Endodermal cell (in vitro differentiated cells): ENCODE measurements at regions not wholly inside any gene's neighbourhood (a gene's known extent, or its start where the extent isn't known, plus 50 kb on each side); places are given as distances from the start of the nearest gene placed in this dataset.

Experiments
- DNase-seq: peaks from one replicate; pipeline ENCODE4 v3.0.0-alpha.2; 2017
- H3K27ac ChIP-seq: 2 replicates; pipeline ENCODE4 v1.5.1; 2013; ENCODE audit warnings: mild to moderate bottlenecking, low read depth, low read length, moderate library complexity
- H3K27me3 ChIP-seq: 2 replicates; pipeline ENCODE4 v1.6.1; 2013; ENCODE audit warnings: mild to moderate bottlenecking, low read length, moderate library complexity; ENCODE audit not compliant: insufficient read depth, control insufficient read depth, poor library complexity, severe bottlenecking
- H3K36me3 ChIP-seq: 2 replicates; pipeline ENCODE4 v1.7.0; 2013; ENCODE audit warnings: mild to moderate bottlenecking, low read length, moderate library complexity; ENCODE audit not compliant: control insufficient read depth, insufficient read depth
- H3K4me1 ChIP-seq: one replicate; pipeline ENCODE4 v1.7.0; 2013; ENCODE audit warnings: low read length; ENCODE audit not compliant: control insufficient read depth, insufficient read depth
- H3K4me3 ChIP-seq: 2 replicates; pipeline ENCODE4 v1.5.1; 2013; ENCODE audit warnings: mild to moderate bottlenecking, low read length, moderate library complexity
- H3K9ac ChIP-seq: 2 replicates; pipeline ENCODE4 v1.6.1; 2013; ENCODE audit warnings: mild to moderate bottlenecking, low read length, moderate library complexity; ENCODE audit not compliant: poor library complexity, severe bottlenecking; ENCODE audit errors: extremely low read depth
- H3K9me3 ChIP-seq: 2 replicates; pipeline ENCODE4 v1.6.1; 2013; ENCODE audit warnings: mild to moderate bottlenecking, low read length, moderate library complexity; ENCODE audit not compliant: control insufficient read depth
- H3K27ac Mint-ChIP-seq: 2 replicates; pipeline ENCODE4 v1.8.0; 2020; ENCODE audit warnings: mixed read lengths
- H3K27me3 Mint-ChIP-seq: 2 replicates; pipeline ENCODE4 v1.8.0; 2021; ENCODE audit warnings: mild to moderate bottlenecking, mixed read lengths; ENCODE audit not compliant: insufficient read depth
- H3K36me3 Mint-ChIP-seq: 2 replicates; pipeline ENCODE4 v1.8.0; 2020; ENCODE audit warnings: low read depth, mixed read lengths
- H3K4me1 Mint-ChIP-seq: 2 replicates; pipeline ENCODE4 v1.8.0; 2020; ENCODE audit warnings: mixed read lengths
- H3K4me3 Mint-ChIP-seq: 2 replicates; pipeline ENCODE4 v1.8.0; 2020; ENCODE audit warnings: mild to moderate bottlenecking, moderate library complexity, mixed read lengths
- H3K9me3 Mint-ChIP-seq: 2 replicates; pipeline ENCODE4 v1.8.0; 2020; ENCODE audit warnings: mild to moderate bottlenecking, mixed read lengths
- CTCF ChIP-seq: fragments of 200-600 bp; sonication (generic); conservative IDR thresholded peaks from 2 replicates; pipeline ENCODE4 v1.5.0; 2021; ENCODE audit warnings: antibody characterized with exemption, mild to moderate bottlenecking
- WGBS, 2 experiments: methylation state at CpG; one replicate each; pipeline versions ENCODE4 v1.1.5 to v1.1.7; 2013; ENCODE audit warnings: missing lambda C conversion rate in 2 of 2, mixed read lengths in 1 of 2; ENCODE audit not compliant: insufficient coverage in 1 of 2, insufficient read length in 1 of 2; 5-methylcytosine and 5-hydroxymethylcytosine counted together

GRCh38 chr4:20096911-20097310 lies 154.8 kb upstream of the SLIT2 start:
- Mint-ChIP-seq H3K27ac (no peak overlapping the region), H3K27me3 (no peaks in the 10 kb centered on the region), H3K9me3 (no peaks in the 10 kb centered on the region), H3K4me1 (no peaks in the 10 kb centered on the region), H3K4me3 (no peak overlapping the region), H3K36me3 (no peaks in the 10 kb centered on the region)
- H3K4me3 ChIP-seq = no peak overlapping the region
- no peak overlapping the region for H3K27ac ChIP-seq
- no peaks in the 10 kb centered on the region for H3K4me1 ChIP-seq
- H3K27me3 ChIP-seq = no peaks in the 10 kb centered on the region
- DNase-seq = no peak
- TF ChIP-seq CTCF = no peak
- 93% methylated on average over 2 of the region's 2 CpGs; no CpG with 5 or more reads in 1 of the 2 experiments for WGBS, 2 experiments
- no peaks in the 10 kb centered on the region for H3K36me3 ChIP-seq
- H3K9me3 ChIP-seq = no peaks in the 10 kb centered on the region
- no peak overlapping the region for H3K9ac ChIP-seq

DNA sequence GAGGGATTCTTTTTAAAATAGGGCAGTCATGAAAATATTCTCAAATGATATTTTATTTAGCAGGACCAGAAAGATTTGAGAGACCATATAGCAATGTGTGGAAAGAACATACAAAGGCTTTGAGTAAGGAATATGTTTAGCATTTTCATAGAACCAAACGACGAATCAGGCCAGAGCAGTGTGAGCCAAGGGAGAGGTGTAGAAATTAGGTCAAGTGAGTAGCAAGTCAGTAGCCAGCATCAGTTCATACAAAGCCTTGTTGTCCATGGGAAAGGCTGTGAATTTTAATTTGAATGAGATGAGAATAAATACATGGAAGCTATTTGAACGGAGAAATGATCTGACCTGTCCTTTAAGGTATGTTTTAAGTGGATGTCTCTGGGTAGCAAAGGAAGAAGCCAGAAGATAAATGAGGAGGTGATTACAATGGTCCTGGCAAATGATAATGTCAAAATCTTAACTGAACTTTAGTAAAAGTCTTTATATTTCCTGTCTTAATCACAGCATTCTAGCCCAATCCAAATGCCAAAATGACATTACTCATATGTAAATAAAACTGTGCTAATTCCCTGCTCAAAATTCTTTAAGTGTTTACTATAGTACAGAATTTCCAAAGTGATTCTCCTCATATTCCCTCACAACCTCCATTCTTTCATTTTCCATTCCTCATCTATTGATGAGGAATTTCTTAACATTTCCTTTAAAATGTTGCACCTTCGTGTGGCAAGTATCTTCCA lies 155.7 kb upstream of the SLIT2 start:
- no peaks in the 10 kb centered on the region for H3K36me3 ChIP-seq
- H3K27me3 ChIP-seq = peaks cover 5% of the 10 kb centered on the region
- WGBS, 2 experiments = 93% methylated on average over 4 of the region's 4 CpGs
- no peak overlapping the region for H3K27ac Mint-ChIP-seq
- no peak for DNase-seq
- H3K9me3 Mint-ChIP-seq = no peaks in the 10 kb centered on the region
- H3K9ac ChIP-seq = no peak overlapping the region
- no peak for TF ChIP-seq CTCF
- no peaks in the 10 kb centered on the region for H3K4me1 Mint-ChIP-seq
- H3K36me3 Mint-ChIP-seq = no peaks in the 10 kb centered on the region
- no peaks in the 10 kb centered on the region for H3K4me1 ChIP-seq
- H3K4me3 ChIP-seq = no peak overlapping the region
- no peaks in the 10 kb centered on the region for H3K27me3 Mint-ChIP-seq
- H3K27ac ChIP-seq = no peak overlapping the region
- H3K9me3 ChIP-seq = no peaks in the 10 kb centered on the region
- H3K4me3 Mint-ChIP-seq = no peak overlapping the region

- no peak for TF ChIP-seq CTCF
- Mint-ChIP-seq H3K27ac (no peak overlapping the region), H3K4me3 (no peak overlapping the region), H3K9me3 (no peaks in the 10 kb centered on the region), H3K4me1 (no peaks in the 10 kb centered on the region), H3K27me3 (no peaks in the 10 kb centered on the region), H3K36me3 (no peaks in the 10 kb centered on the region)
- Histone ChIP-seq H3K36me3 (no peaks in the 10 kb centered on the region), H3K27me3 (peaks cover 5% of the 10 kb centered on the region), H3K4me1 (no peaks in the 10 kb centered on the region), H3K9me3 (no peaks in the 10 kb centered on the region), H3K27ac (no peak overlapping the region), H3K9ac (no peak overlapping the region), H3K4me3 (no peak overlapping the region)
- no peak for DNase-seq
- 57% methylated on average over 1 of the region's 1 CpG; no CpG with 5 or more reads in 1 of the 2 experiments for WGBS, 2 experiments
Observed at GRCh38 chr4:20091781-20092180, 159.9 kb upstream of the SLIT2 start.
